ENCODE measurements at regions not wholly inside any gene's neighbourhood (a gene's known extent, or its start where the extent isn't known, plus 50 kb on each side); places are given as distances from the start of the nearest gene placed in this dataset.
"Not testable (repeated sequence)": the region's sequence is repeated elsewhere in the genome, so short reads cannot be mapped to it uniquely, and the experiment has no call there.

DNA sequence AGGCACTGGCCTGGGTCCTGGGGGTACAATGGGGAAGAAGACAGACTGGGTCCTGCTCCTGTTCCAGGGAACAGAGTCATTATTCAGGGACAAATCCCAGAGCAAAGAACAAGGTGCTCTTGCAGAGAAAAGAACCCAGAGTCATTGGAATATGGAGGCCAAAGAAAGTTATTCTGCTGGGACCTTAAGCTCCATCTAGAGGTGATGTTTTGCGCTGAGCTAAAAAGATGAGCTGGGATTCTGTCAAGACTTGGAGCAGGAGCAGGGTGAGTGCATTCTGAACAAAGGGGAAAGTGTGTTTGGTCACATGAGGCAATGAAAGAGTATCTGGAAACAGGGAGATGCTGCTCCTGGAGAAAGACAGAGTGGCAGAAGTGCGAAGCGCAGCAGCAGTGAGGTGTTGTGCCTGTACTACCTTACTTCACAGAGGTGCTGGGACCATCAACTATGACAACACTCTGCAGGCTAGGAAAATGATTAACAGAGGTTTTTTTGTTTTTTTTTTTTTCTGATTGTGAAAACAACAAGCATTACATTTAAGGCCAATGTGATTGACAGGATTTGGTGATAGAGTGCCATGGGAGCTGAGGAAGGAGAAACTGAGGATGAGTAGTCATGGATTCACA, 95.3 kb upstream of the TNFSF11 start:
- Histone ChIP-seq H3K4me3 (ENCODE audit: low read length) (no peak overlapping the region), H3K4me1 (ENCODE audit: control insufficient read depth, insufficient read depth, low read length) (no peaks in the 10 kb centered on the region), H3K27me3 (ENCODE audit: control insufficient read depth, insufficient read depth, low read length) (no peaks in the 10 kb centered on the region), H3K9me3 (ENCODE audit: control insufficient read depth, low read depth, low read length) (no peaks in the 10 kb centered on the region), H3K27ac (ENCODE audit: low read length) (no peak overlapping the region), H3K36me3 (ENCODE audit: control insufficient read depth, insufficient read depth, low read length) (no peaks in the 10 kb centered on the region)
- 67% methylated on average over 1 of the region's 3 CpGs for WGBS (ENCODE audit: insufficient coverage, low lambda C conversion rate)
- no peak for DNase-seq

- DNase-seq, result no peak
- Histone ChIP-seq H3K9me3 (ENCODE audit: control insufficient read depth, low read depth, low read length) (no peaks in the 10 kb centered on the region), H3K27ac (ENCODE audit: low read length) (no peak overlapping the region), H3K4me1 (ENCODE audit: control insufficient read depth, insufficient read depth, low read length) (no peaks in the 10 kb centered on the region), H3K4me3 (ENCODE audit: low read length) (no peak overlapping the region), H3K36me3 (ENCODE audit: control insufficient read depth, insufficient read depth, low read length) (no peaks in the 10 kb centered on the region), H3K27me3 (ENCODE audit: control insufficient read depth, insufficient read depth, low read length) (no peaks in the 10 kb centered on the region)
Observed at GRCh38 chr13:42484386-42484785, 89.6 kb upstream of the TNFSF11 start.

DNA sequence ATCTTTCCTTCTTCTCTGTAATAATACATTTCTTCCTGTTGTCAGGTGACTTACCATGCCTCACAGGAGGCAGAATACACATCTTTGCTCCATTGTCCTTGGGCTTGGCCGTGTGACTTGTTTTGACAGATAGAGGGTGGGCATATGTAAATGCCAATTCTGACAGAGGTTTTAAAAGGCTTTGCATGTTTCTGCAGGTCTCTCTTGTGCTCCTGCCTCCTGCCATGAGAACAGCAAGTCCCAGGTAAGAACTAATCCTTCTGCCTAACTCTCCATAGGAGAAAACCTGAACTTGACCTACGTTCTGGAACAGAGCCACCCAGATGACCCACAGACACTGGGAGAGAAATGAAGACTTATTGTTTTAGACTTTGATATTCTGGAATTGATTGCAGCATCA, 88.7 kb upstream of the TNFSF11 start:
- Histone ChIP-seq H3K36me3 (ENCODE audit: control insufficient read depth, insufficient read depth, low read length) (no peaks in the 10 kb centered on the region), H3K9me3 (ENCODE audit: control insufficient read depth, low read depth, low read length) (no peaks in the 10 kb centered on the region), H3K4me3 (ENCODE audit: low read length) (no peak overlapping the region), H3K27me3 (ENCODE audit: control insufficient read depth, insufficient read depth, low read length) (no peaks in the 10 kb centered on the region), H3K4me1 (ENCODE audit: control insufficient read depth, insufficient read depth, low read length) (no peaks in the 10 kb centered on the region), H3K27ac (ENCODE audit: low read length) (no peak overlapping the region)
- no CpG with 5 or more reads among the region's 2 CpGs for WGBS (ENCODE audit: insufficient coverage, low lambda C conversion rate)
- DNase-seq, result no peak

- 0% methylated on average over 1 of the region's 3 CpGs for WGBS (ENCODE audit: insufficient coverage, low lambda C conversion rate)
- no peaks in the 10 kb centered on the region for H3K36me3 ChIP-seq (ENCODE audit: control insufficient read depth, insufficient read depth, low read length)
Observed at GRCh38 chr13:42486711-42487198, 87.2 kb upstream of the TNFSF11 start.

GRCh38 chr13:42487221-42487620, 86.7 kb upstream of the TNFSF11 start:
- Histone ChIP-seq H3K4me1 (ENCODE audit: control insufficient read depth, insufficient read depth, low read length) (no peaks in the 10 kb centered on the region), H3K27me3 (ENCODE audit: control insufficient read depth, insufficient read depth, low read length) (no peaks in the 10 kb centered on the region), H3K4me3 (ENCODE audit: low read length) (no peak overlapping the region), H3K27ac (ENCODE audit: low read length) (no peak overlapping the region), H3K9me3 (ENCODE audit: control insufficient read depth, low read depth, low read length) (no peaks in the 10 kb centered on the region), H3K36me3 (ENCODE audit: control insufficient read depth, insufficient read depth, low read length) (no peaks in the 10 kb centered on the region)
- WGBS (ENCODE audit: insufficient coverage, low lambda C conversion rate), result 86% methylated on average over 1 of the region's 5 CpGs
- DNase-seq, result no peak

More at GRCh38 chr13:42486711-42487198, 87.2 kb upstream of the TNFSF11 start:
- DNase-seq, result no peak
- Histone ChIP-seq H3K9me3 (ENCODE audit: control insufficient read depth, low read depth, low read length) (no peaks in the 10 kb centered on the region), H3K4me3 (ENCODE audit: low read length) (no peak overlapping the region), H3K27me3 (ENCODE audit: control insufficient read depth, insufficient read depth, low read length) (no peaks in the 10 kb centered on the region), H3K4me1 (ENCODE audit: control insufficient read depth, insufficient read depth, low read length) (no peaks in the 10 kb centered on the region), H3K27ac (ENCODE audit: low read length) (no peak overlapping the region)

DNA sequence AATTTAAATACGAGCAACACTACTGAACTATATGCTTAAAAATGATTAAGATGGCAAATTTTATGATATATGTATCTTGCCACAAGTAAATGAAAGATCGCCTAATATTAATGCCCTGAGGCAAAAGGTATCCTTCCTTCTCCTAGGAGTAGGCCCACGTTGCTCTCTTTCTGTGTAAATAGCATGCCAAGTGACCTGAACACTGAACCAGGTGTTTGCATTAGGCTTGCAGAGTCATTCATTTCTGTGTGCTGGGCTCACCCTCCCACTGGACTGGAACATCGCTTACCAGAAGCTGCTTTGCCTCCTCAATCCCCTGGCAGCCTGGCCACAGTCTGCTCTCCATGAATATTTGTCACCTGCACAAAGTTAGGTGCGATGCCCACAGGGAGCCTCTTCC, 83.3 kb upstream of the TNFSF11 start:
- H3K4me1 ChIP-seq (ENCODE audit: control insufficient read depth, insufficient read depth, low read length), result no peaks in the 10 kb centered on the region
- H3K27ac ChIP-seq (ENCODE audit: low read length), result no peak overlapping the region
- 100% methylated on average over 2 of the region's 5 CpGs for whole genome bisulfite sequencing (ENCODE audit: insufficient coverage, low lambda C conversion rate)
- no peaks in the 10 kb centered on the region for H3K9me3 ChIP-seq (ENCODE audit: control insufficient read depth, low read depth, low read length)
- DNase-seq, result no peak
- no peak overlapping the region for H3K4me3 ChIP-seq (ENCODE audit: low read length)
- no peaks in the 10 kb centered on the region for H3K27me3 ChIP-seq (ENCODE audit: control insufficient read depth, insufficient read depth, low read length)
- H3K36me3 ChIP-seq (ENCODE audit: control insufficient read depth, insufficient read depth, low read length), result no peaks in the 10 kb centered on the region

DNA sequence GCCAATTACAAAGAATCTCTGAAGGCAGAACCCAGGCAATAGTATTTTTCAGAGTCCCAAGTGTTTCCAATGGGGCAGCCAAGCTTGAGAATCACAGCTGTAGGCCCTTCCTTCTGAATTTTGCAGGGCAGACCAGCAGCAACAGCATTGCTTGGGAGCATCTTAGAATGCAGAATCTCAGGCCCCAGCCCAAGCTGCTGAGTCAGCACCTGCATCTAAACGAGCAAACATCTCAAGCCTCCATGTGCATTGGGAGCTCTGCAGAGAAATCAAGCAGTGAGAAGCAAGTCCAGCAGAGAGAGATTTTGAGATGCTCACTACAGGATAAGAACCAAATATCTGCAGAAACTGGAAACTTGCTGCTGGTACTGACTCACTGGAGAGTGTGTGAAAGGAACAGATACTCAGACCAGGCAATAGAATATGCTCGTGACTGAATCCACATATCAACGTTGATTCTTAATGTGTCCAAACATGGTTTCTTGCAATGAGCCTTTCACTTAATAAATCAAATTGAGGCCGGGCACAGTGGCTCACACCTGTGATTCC, 81.5 kb upstream of the TNFSF11 start:
- DNase-seq, result no peak
- H3K9me3 ChIP-seq (ENCODE audit: control insufficient read depth, low read depth, low read length), result no peaks in the 10 kb centered on the region
- H3K27ac ChIP-seq (ENCODE audit: low read length), result no peak overlapping the region
- WGBS (ENCODE audit: insufficient coverage, low lambda C conversion rate), result no CpG with 5 or more reads among the region's 4 CpGs
- no peak overlapping the region for H3K4me3 ChIP-seq (ENCODE audit: low read length)
- no peaks in the 10 kb centered on the region for H3K27me3 ChIP-seq (ENCODE audit: control insufficient read depth, insufficient read depth, low read length)
- no peaks in the 10 kb centered on the region for H3K4me1 ChIP-seq (ENCODE audit: control insufficient read depth, insufficient read depth, low read length)
- no peaks in the 10 kb centered on the region for H3K36me3 ChIP-seq (ENCODE audit: control insufficient read depth, insufficient read depth, low read length)

- WGBS (ENCODE audit: insufficient coverage, low lambda C conversion rate), result 100% methylated on average over 1 of the region's 3 CpGs
- Histone ChIP-seq H3K27ac (ENCODE audit: low read length) (no peak overlapping the region), H3K27me3 (ENCODE audit: control insufficient read depth, insufficient read depth, low read length) (no peaks in the 10 kb centered on the region), H3K36me3 (ENCODE audit: control insufficient read depth, insufficient read depth, low read length) (no peaks in the 10 kb centered on the region), H3K4me3 (ENCODE audit: low read length) (no peak overlapping the region), H3K9me3 (ENCODE audit: control insufficient read depth, low read depth, low read length) (no peaks in the 10 kb centered on the region), H3K4me1 (ENCODE audit: control insufficient read depth, insufficient read depth, low read length) (no peaks in the 10 kb centered on the region)
- no peak for DNase-seq
Observed at GRCh38 chr13:42494157-42494556, 79.8 kb upstream of the TNFSF11 start.

DNA sequence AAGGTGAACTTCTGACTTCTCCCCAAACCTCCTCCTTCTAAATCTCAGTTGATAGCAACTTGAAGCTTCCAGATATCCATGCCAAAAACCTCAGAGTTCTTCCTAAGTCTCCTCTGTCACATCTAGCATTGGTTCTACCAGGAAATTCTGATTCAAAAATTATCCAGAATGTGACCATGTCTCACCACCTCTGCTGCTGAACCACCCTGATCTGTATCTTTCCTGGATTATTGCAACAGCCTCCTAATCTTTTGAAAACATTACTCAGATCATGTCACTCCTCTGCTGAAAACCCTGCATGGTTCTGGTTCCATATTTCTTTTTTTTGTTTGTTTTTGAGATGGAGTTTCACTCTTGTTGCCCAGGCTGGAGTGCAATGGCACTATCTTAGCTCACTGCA, 78.7 kb upstream of the TNFSF11 start:
- no peaks in the 10 kb centered on the region for H3K4me1 ChIP-seq (ENCODE audit: control insufficient read depth, insufficient read depth, low read length)
- H3K4me3 ChIP-seq (ENCODE audit: low read length), result no peak overlapping the region
- no peak for DNase-seq
- no peaks in the 10 kb centered on the region for H3K9me3 ChIP-seq (ENCODE audit: control insufficient read depth, low read depth, low read length)
- no peak overlapping the region for H3K27ac ChIP-seq (ENCODE audit: low read length)
- no peaks in the 10 kb centered on the region for H3K36me3 ChIP-seq (ENCODE audit: control insufficient read depth, insufficient read depth, low read length)
- no peaks in the 10 kb centered on the region for H3K27me3 ChIP-seq (ENCODE audit: control insufficient read depth, insufficient read depth, low read length)

GRCh38 chr13:42495751-42496150, 78.2 kb upstream of the TNFSF11 start:
- no peaks in the 10 kb centered on the region for H3K4me1 ChIP-seq (ENCODE audit: control insufficient read depth, insufficient read depth, low read length)
- 100% methylated on average over 1 of the region's 7 CpGs for WGBS (ENCODE audit: insufficient coverage, low lambda C conversion rate)
- H3K9me3 ChIP-seq (ENCODE audit: control insufficient read depth, low read depth, low read length), result no peaks in the 10 kb centered on the region
- DNase-seq, result no peak
- H3K27me3 ChIP-seq (ENCODE audit: control insufficient read depth, insufficient read depth, low read length), result no peaks in the 10 kb centered on the region
- no peak overlapping the region for H3K27ac ChIP-seq (ENCODE audit: low read length)
- no peak overlapping the region for H3K4me3 ChIP-seq (ENCODE audit: low read length)
- no peaks in the 10 kb centered on the region for H3K36me3 ChIP-seq (ENCODE audit: control insufficient read depth, insufficient read depth, low read length)

- H3K4me3 ChIP-seq (ENCODE audit: low read length); H3K27ac ChIP-seq (ENCODE audit: low read length); H3K27me3 ChIP-seq (ENCODE audit: control insufficient read depth, insufficient read depth, low read length); H3K36me3 ChIP-seq (ENCODE audit: control insufficient read depth, insufficient read depth, low read length); H3K4me1 ChIP-seq (ENCODE audit: control insufficient read depth, insufficient read depth, low read length); H3K9me3 ChIP-seq (ENCODE audit: control insufficient read depth, low read depth, low read length); DNase-seq: not testable (repeated sequence)
- 100% methylated on average over 2 of the region's 10 CpGs for WGBS (ENCODE audit: insufficient coverage, low lambda C conversion rate)
Observed at GRCh38 chr13:42496926-42497554, 76.9 kb upstream of the TNFSF11 start.

Measured in large intestine (tissue), 3 donors.